HG03378 (cell line): ENCODE measurements at regions not wholly inside any gene's neighbourhood (a gene's known extent, or its start where the extent isn't known, plus 50 kb on each side); places are given as distances from the start of the nearest gene placed in this dataset.

Experiments
- ATAC-seq: cut with Tn5 transposase; IDR thresholded peaks from one replicate; pipeline ENCODE4 v1.9.1; 2021; ENCODE audit warnings: mild to moderate bottlenecking, moderate library complexity; ENCODE audit not compliant: unreplicated experiment

DNA sequence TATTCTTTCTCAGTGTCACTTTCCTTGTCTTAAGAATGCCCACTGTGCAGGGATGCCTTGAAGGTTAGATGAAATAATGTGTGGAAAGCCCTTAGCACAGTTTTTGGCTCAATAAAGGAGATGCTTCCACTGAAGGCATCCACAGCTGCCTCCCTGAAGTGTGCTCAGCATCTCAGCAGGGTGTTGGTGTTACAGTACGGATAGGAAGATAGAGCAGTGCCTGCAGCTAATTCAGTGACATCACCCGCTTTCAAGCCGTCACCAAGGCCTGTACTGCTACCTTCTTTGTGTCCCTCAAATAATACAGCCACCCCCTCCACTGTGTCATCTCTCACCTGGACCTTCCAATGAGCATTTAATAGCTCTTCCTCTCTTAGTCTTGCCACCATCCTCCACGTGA is 59.0 kb downstream of the NDUFS5 start:
- ATAC-seq, result no peak

DNA sequence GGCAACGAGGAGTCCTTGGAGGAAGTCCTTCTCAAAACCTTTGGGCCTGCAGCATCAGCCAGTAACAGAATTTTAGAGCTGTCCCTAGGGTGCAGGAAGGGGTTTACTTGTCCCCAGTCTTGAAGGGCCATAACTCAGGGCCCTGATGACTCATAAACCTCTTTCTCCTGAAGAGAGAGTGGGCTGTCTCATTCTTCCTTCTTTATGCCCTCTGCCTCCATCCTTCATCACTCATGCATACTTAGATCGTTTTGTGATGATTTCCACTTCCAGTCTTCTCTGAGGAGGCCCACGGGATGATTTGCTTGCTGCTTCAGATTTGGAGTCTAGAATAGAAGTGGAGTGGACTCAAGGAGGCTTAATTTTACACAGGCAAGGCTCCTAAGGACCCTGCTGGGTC is 60.2 kb downstream of the NDUFS5 start:
- ATAC-seq, result no peak

DNA sequence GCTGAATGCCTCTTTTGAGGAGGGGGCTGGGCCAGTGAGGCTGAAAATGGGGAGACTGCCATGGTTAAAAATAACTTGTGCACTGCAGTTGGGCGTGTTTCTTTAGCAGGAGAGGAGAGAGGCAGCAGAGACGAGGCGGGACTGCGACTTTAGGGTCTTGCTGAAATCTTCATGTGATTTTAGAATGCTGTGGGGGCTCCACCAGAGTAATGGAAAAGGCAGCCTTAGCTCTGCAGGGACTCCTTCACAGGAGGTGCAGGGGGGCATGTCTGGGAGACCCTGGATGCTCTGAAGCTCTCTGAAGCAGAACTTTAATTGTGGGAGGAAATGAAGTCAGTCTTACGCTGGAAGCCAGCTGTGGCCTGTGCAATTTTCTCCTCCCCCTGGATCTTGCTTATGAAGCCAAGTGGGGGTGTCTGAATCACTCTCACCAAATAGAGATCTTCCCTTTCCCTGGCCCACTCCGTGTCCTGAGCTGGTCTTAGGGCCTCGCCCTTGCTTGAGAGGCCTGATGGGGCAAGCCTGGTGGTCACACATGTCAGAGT is 60.8 kb downstream of the NDUFS5 start:
- ATAC-seq, result no peak

DNA sequence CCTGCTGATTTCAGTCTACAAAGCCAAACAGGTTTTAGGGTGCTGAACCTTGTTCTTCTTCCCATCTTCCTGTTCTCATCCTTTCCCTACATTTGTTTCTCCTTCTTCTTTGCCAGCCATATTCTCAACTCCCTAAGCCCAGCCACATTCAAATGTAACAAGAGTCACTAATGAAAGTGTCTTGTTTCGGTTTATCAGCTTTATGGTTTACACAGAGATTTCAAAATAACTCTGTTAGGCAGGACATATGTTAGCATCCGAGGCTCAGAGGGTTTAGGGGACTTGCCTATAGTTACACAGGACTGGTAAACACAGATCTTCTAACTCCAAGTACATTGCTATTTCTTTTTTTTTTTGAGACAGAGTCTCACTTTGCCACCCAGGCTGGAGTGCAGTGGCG is 61.3 kb downstream of the NDUFS5 start:
- ATAC-seq, result no peak

DNA sequence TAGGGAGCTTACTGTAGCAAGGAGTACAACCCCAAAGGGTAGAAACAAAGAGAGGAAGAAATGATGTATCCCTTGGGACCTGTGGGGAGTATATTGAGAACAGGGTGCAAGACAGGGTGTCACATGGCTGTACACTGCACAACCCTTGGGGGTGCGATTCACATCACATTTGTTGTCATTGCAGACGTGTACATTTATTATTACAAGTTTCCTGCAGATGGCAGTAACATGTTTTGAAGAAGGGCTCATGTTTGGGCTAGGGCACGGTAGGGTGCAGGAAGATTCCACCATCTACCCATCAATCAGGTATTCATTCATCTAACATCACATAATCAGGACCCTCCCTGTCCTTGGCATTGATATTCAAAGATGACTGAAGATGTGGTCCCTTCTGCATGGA is 62.5 kb downstream of the NDUFS5 start:
- ATAC-seq, result no peak

DNA sequence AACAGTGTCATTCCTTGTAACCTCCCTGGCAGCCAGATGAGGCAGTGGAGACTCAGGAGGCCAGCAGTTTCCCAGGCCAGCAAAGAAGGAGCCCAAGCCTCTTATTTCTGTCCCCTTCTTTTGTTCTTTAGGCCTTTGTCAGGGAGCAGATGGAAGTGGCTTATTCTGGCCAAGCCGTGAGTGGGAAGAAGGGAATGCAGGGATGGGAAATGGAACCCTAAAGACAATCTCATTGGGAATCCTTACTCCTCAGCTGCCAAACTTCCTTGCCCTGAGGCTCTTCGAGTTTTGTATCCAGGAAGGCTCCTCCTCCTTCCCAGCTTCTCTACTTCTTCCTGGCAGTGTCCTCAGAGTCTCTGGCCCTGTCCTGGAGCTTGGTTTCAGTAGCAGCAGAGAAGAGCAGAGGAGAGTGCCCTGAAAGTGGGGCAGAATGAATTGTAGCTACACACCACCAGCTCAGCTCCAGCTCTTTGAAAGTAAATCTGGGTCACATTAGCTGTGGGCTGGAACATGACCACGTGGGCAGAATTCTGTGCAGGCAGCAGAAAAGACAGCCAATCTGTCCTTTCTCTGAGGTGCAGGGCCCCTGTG is 63.9 kb downstream of the NDUFS5 start:
- ATAC-seq, result no peak

DNA sequence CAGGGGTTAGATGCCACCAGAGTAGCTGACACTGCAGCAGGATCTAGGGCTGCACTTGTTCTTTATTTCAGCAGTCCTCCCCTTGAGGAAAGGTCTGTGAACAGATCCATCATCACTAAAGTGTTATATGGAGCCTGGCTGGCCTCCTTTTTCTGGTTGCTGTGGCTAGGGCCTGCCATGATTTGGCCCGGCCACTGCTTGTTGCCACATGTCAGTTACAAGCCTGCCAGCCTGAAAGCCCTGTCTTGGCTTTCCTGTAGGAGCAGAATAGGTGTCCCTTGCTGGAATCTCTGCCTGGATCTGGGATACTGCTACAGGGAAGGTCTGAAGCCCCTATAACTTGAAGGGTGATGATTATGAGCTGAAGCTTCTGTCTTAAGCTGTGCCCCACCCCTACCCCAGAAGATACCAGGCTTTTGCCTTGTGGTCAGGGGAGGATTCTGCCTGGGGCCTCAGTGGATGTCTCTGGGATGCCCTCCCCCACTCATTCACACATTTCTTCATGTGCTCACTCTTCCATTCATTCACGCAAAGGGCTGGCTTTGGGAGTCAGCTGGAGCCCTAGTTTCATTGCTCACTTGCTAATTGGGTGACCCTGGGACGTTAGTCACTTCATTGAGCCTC is 64.7 kb downstream of the NDUFS5 start:
- ATAC-seq, result no peak

DNA sequence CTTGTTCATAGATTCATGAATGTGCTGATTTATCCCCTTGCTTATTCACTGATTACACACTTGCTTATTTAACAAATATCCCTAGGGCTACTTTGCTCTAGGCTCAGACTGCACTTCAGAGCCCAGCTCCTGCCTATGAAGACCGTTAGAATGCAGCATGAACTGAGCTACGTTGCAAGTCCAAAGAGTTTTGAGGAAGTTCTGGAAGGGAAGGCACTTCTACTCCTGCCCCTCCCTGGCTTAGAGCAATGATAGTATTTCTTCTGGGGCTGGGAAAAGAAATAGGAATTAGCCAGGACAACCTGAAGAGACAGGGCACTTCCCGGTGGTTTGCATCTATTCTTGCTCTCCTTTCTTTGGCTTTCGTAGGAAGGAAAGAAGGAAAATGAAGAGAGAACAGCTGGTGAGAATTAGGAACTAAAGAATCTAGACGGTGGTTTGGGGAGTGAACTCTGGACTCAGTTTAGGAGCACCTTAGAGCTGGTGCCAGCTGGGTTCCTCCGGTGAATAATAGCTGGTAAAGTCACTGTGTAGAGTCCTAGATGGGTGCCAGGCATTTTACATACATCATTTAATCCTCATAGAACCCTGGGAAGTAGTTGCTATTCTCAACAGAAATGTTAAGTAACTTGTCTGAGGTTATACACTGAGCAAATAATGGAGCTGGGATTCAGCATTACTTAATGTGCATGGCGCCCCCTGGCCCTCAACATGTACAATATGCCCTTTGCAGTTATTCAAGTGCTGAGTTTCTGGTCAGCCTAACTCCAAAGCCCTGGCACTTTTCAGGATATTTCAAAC is 65.9 kb downstream of the NDUFS5 start:
- ATAC-seq, result no peak

DNA sequence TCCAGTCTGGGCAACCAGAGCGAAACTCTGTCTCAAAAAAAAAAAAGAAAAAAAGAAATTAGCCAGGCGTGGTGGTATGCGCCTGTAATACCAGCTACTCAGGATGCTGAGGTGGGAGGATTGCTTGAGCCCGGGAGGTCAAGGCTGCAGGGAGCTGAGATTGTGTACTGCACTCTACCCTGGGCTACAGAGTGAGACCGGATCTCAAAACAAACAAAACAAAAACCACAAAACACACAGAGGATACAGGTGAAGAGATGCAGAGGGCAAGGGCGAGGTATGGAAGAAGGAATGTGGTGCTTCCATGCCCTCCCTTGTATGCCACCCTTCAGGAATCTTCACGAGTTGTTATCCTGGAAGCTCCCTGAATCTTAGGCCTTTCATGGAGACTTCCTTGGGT is 68.5 kb downstream of the NDUFS5 start:
- no peak for ATAC-seq

DNA sequence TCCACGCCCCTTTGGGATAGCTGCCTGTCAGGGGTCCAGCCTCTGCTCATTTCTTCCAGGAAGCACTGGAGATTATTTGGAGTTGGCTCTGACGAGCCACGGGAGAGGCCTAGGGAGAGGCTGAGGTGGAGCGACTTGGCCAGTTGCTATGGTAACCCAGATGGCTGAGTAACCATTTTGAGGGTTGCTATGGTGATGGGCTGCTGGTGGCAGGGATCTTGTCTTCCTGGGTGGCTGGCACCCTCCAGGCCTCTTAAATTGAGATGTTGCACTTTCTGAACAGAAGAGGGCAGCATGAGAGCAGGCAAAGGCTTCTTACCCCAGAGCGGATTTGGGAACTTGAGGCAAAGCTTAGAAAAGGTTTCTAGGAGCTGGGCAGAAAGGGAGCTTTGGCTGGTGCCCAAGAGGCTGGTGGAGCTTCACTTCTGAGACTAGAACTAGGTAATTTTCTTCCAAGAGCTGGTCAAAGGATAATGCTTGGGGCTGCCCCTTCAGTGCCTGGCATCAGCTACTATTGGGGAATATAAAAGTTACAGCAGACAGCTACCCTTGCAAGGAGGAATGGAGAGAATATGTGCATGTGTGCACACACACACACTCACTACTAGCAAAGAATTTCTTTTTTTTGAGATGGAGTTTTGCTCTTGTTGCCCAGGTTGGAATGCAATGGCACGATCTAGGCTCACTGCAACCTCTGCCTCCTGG is 72.5 kb downstream of the NDUFS5 start:
- ATAC-seq, result no peak

DNA sequence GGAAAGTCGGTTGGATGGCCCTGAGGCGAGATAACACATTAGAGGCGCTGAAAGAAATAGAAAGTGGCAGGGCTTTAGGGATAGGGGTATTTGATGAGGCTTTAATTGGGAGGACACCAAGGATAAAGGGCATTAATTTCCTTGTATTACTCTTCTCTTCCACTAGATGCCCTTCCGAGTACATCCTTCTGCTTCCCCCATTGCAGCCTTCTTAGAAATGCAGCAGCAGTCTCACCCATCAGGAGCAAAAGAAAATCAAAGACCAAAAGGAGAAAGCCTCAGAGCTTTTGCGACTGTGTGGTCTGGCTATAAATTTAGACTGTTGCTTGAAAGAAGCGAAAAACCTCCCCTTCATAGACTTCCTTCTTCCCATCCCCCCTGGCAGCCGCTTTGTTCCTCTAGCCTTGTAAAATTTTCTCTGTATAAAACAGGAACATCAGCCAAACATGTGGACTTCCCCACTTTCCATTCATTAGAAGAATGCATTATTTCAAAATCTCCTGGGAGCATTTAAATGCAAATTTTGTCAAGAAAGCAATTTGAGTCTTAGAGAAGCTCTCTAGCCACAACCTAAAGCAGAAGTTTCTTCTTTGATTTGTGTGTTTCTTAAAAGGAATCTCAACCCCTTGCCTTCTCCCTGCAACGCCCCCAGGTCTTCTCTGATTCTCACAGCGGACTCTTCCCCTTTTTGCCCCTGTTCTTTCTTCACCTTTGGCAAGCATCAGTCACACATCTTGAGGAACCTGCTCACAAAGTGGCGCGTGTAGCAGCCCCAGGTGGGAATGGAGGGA is 76.6 kb downstream of the NDUFS5 start:
- peak; percentile 39 for ATAC-seq

DNA sequence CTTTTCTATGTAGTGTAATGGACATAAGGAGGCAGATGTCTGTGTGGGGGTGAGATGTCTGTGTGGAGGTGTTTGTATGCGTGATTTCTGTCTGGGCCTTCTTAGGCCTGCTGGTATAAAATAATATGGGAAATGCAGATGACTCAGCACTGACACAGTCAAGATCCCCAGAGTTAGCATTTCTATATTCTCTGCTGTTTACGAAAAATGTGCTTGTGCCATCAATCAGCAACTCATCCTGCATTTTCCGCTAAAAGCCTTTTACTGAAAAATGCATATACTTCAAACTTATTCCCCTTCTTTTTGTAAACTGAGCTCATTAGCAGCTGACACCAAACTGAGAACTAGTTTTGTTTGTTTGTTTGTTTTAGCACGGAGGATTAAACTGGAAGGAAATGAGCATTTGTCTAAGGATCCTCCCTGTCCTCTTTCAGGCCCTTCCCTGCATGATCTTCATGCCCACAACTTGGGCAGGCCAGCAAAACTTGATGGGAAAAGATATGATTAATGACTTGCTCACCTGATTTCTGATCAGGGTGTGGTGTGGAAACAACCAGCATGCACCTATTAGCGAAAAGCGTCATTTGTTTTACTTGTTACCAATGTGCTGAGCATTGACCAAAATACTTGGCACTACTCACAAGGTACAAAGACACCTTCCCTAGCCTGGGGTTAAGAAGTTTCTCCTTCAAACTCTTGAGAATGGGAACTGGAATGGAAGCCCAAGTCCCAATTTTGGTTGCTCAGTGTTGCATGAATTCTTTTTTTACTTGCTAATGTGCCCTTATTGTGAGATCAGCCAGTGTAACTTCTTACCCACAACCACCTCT is 77.4 kb downstream of the NDUFS5 start:
- ATAC-seq, result peak; percentile 20

DNA sequence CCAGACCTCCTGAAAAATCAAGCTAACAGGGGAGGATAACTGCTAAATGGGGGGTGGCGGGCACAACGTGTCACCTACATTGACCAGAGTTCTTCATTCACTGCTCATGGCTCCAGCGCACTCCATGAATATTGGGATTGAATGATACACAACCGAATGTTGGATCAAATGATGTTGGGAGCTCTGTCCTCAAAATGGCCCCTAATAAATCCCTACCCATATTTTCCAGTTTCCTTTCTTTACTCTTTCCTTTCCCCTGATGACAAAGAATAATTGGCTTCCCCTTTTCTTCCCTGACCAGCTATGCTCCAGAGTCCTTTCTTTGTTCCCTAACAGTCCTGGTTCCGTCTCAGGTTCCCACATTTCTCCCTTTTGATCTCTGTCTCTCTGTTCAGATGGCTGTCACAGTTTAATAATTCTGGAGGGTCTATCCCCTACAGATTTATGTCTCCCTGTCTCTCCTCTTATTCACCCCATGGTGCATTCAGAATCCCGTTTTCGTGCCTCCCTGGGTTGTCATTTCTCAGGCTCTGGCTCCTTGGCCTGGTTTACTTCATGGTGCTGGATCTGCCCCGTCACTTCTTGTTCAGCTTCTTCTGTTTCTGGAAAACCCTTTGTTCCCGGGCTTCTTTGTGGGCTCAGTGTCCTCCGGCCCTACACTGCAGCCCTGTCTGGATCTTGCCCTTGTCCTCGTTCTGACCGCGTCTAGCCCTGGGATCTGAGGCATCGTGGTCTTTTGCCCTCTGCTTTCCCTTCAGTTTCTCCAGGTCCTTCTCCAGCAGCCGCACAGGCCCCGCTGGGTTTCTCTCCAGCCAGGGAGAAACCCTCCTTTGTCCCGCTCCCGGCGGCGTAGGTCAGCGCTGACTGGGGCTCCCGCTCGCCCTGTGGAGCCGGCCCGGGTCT is 78.3 kb downstream of the NDUFS5 start:
- no peak for ATAC-seq

DNA sequence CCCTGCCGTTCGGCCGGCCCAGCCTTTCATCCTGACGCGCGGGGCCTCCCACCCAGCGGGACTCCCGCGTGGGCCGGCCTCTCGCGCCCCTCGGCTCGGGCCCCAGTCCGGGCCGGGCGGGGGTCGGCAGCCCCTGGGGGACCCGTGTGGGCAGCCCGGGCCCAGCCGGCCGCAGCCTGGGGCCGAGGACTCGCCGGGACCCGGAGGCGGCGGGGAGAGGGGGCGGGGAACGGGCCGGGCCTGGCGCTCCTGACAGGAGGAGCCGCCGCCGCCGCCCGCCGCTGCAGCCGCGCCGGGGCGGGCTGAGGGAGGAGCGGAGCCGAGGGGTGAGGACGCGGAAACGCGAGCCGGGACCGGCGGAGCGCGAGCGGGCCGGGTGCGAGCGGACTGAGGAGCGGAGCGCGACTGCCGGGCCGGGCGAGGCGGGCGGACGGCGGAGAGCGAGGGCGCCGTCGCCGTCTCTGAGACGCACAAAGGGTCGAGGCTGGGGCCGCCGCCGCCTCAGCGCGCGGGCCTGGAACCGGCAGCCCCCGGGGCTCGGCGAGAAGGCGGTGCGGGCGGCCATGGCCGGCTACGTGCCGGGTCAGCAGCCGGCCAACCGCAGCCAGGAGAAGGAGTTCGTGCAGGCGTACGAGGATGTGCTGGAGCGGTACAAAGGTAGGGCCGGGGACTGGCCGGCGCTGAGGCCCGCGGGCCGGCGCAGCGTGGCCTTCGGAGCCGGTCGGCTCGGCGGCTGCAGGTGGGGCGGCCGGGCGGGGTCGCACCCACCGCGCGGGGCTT is 79.1 kb downstream of the NDUFS5 start:
- no peak for ATAC-seq

DNA sequence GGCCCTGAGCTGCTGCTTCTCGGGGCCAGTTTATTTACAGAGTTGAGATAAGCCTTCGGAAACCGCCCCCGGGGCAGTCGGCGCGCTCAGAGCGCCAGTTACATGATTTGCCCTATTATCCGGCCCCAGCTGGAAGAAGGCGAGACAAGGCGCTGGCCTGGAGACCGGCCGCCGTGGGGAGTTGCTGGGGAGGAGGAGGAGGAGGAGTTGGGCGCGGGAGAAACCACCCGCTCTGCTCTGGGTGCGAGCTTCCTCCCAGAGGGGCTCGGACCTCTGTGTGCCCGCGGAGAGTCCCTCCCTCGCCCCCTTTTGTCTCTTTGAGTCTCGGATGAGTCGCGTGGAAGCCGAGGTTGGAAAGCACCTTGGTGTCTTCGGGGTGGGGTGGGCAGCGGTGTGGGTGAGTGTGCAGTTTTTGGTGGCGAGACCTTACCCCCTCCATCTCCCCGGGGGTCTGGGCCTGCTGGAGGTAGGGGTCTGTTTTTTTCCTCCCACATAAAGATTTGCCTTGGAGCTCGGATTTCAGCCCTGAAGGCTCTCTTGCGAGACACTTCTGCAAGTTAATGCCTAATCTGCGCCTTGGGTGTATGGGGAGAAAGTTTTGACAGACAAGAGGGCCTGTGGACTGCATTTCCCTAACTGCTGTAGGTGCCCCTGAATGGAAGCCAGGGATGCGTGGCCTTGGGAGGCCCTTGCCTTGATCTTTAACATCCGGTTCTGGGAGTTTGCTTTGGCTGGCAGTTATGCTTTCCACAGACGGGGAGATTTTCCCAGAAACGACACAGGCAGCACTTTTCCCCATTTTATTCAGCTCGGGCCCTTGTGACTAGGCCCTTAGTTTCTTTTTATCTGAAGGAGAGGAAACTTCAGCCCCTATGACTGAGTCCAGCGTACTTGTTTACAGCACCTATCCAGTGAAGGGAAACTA is 80.0 kb downstream of the NDUFS5 start:
- no peak for ATAC-seq

DNA sequence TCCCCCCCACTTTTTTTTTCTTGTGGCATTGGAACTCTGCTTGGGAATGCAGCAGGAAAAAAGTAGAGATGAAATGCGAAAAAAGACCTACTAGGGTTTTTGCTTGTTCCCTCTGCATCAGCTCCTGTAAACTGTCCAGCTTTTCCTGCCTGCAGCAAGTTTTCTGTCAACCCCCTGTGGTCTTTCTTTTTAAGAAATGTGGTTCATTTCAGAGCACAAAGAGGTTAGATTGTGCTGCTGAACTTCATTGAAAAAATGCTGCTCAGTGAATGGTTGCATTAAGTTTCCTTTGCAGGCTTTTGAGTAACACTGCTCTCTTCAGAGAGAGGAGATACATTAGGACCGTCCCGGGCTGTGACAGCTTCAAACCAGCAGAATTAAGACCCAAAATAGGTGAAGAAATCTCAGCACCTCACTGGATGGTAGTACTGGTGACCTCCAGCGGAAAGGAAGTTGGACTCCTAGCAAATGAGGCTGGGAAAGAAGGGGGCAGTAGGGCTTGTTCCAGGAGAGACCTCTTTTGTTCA is 80.7 kb downstream of the NDUFS5 start:
- no peak for ATAC-seq
